HUES6 (cell line): ENCODE measurements at regions not wholly inside any gene's neighbourhood (a gene's known extent, or its start where the extent isn't known, plus 50 kb on each side); places are given as distances from the start of the nearest gene placed in this dataset.

Source experiments
- H3K27ac ChIP-seq: 2 replicates; pipeline ENCODE4 v1.7.0; 2013; ENCODE audit warnings: low read depth, mild to moderate bottlenecking, low read length, inconsistent platforms
- H3K27me3 ChIP-seq: 2 replicates; pipeline ENCODE4 v1.6.1; 2013; ENCODE audit warnings: low read length; ENCODE audit not compliant: control insufficient read depth, insufficient read depth
- H3K36me3 ChIP-seq: 2 replicates; pipeline ENCODE4 v1.6.1; 2013; ENCODE audit warnings: low read length; ENCODE audit not compliant: control insufficient read depth, insufficient read depth
- H3K4me1 ChIP-seq: 2 replicates; pipeline ENCODE4 v1.6.1; 2013; ENCODE audit warnings: low read length; ENCODE audit not compliant: control insufficient read depth, insufficient read depth
- H3K4me3 ChIP-seq: 2 replicates; pipeline ENCODE4 v1.5.1; 2013; ENCODE audit warnings: low read depth, low read length
- H3K9ac ChIP-seq: one replicate; pipeline ENCODE4 v1.6.1; 2013; ENCODE audit warnings: mild to moderate bottlenecking, low read length
- H3K9me3 ChIP-seq: 2 replicates; pipeline ENCODE4 v1.6.1; 2013; ENCODE audit warnings: low read depth, low read length; ENCODE audit not compliant: control insufficient read depth, insufficient read depth

GRCh38 chrX:139085404-139085803 is 373.9 kb upstream of the FGF13 start:
- no peak overlapping the region for H3K9ac ChIP-seq
- H3K9me3 ChIP-seq: no peaks in the 10 kb centered on the region
- no peak overlapping the region for H3K27ac ChIP-seq
- no peaks in the 10 kb centered on the region for H3K4me1 ChIP-seq
- H3K36me3 ChIP-seq: no peaks in the 10 kb centered on the region
- no peaks in the 10 kb centered on the region; the same call in 1 of the 2 replicates for H3K27me3 ChIP-seq
- no peak overlapping the region for H3K4me3 ChIP-seq

- Histone ChIP-seq H3K4me1 (no peaks in the 10 kb centered on the region; the same call in 1 of the 2 replicates), H3K27me3 (peaks cover 3% of the 10 kb centered on the region; the same call in 1 of the 2 replicates), H3K9me3 (no peaks in the 10 kb centered on the region), H3K36me3 (no peaks in the 10 kb centered on the region), H3K9ac (no peak overlapping the region), H3K27ac (no peak overlapping the region), H3K4me3 (no peak overlapping the region)
Measured at GRCh38 chrX:139083191-139083590, 371.7 kb upstream of the FGF13 start.

- H3K9ac ChIP-seq: no peak overlapping the region
- H3K4me3 ChIP-seq: no peak overlapping the region
- H3K27ac ChIP-seq: no peak overlapping the region
- no peaks in the 10 kb centered on the region for H3K9me3 ChIP-seq
- peaks cover 3% of the 10 kb centered on the region; the same call in 1 of the 2 replicates for H3K27me3 ChIP-seq
- H3K4me1 ChIP-seq: no peaks in the 10 kb centered on the region; the same call in 1 of the 2 replicates
- H3K36me3 ChIP-seq: no peaks in the 10 kb centered on the region
Measured at GRCh38 chrX:139081965-139082364, 370.4 kb upstream of the FGF13 start.

GRCh38 chrX:139079789-139080188 is 368.3 kb upstream of the FGF13 start:
- Histone ChIP-seq H3K4me1 (no peaks in the 10 kb centered on the region; the same call in 1 of the 2 replicates), H3K9ac (no peak overlapping the region), H3K9me3 (no peaks in the 10 kb centered on the region), H3K27me3 (peaks cover 3% of the 10 kb centered on the region; the same call in 1 of the 2 replicates), H3K36me3 (no peaks in the 10 kb centered on the region), H3K27ac (no peak overlapping the region), H3K4me3 (no peak overlapping the region)

- Histone ChIP-seq H3K4me1 (no peaks in the 10 kb centered on the region; the same call in 1 of the 2 replicates), H3K27ac (no peak overlapping the region), H3K36me3 (no peaks in the 10 kb centered on the region), H3K4me3 (no peak overlapping the region), H3K27me3 (peaks cover 3% of the 10 kb centered on the region; the same call in 1 of the 2 replicates), H3K9ac (no peak overlapping the region), H3K9me3 (no peaks in the 10 kb centered on the region)
Measured at GRCh38 chrX:139078761-139079280, 367.3 kb upstream of the FGF13 start.

GRCh38 chrX:139078342-139078741 is 366.8 kb upstream of the FGF13 start:
- Histone ChIP-seq H3K4me1 (no peaks in the 10 kb centered on the region; the same call in 1 of the 2 replicates), H3K36me3 (no peaks in the 10 kb centered on the region), H3K27me3 (peaks cover 3% of the 10 kb centered on the region; the same call in 1 of the 2 replicates), H3K9ac (no peak overlapping the region), H3K9me3 (no peaks in the 10 kb centered on the region), H3K27ac (no peak overlapping the region), H3K4me3 (no peak overlapping the region)

GRCh38 chrX:139077281-139078250 is 366.0 kb upstream of the FGF13 start:
- Histone ChIP-seq H3K4me3 (no peak overlapping the region), H3K4me1 (no peaks in the 10 kb centered on the region; the same call in 1 of the 2 replicates), H3K9ac (no peak overlapping the region), H3K36me3 (no peaks in the 10 kb centered on the region), H3K9me3 (no peaks in the 10 kb centered on the region), H3K27ac (no peak overlapping the region), H3K27me3 (peaks cover 3% of the 10 kb centered on the region; the same call in 1 of the 2 replicates)

- no peaks in the 10 kb centered on the region for H3K36me3 ChIP-seq
- H3K4me1 ChIP-seq: no peaks in the 10 kb centered on the region
- no peak overlapping the region for H3K27ac ChIP-seq
- H3K9ac ChIP-seq: no peak overlapping the region
- no peaks in the 10 kb centered on the region; the same call in 1 of the 2 replicates for H3K27me3 ChIP-seq
- H3K4me3 ChIP-seq: no peak overlapping the region
- no peaks in the 10 kb centered on the region for H3K9me3 ChIP-seq
Measured at GRCh38 chrX:139063364-139063763, 351.8 kb upstream of the FGF13 start.

- Histone ChIP-seq H3K36me3 (no peaks in the 10 kb centered on the region), H3K27ac (no peak overlapping the region), H3K4me1 (no peaks in the 10 kb centered on the region), H3K9me3 (no peaks in the 10 kb centered on the region), H3K9ac (no peak overlapping the region), H3K4me3 (no peak overlapping the region), H3K27me3 (no peaks in the 10 kb centered on the region; the same call in 1 of the 2 replicates)
Measured at GRCh38 chrX:139058831-139059495, 347.4 kb upstream of the FGF13 start.

GRCh38 chrX:139052461-139052860 is 340.9 kb upstream of the FGF13 start:
- H3K9me3 ChIP-seq: no peaks in the 10 kb centered on the region
- no peak overlapping the region for H3K9ac ChIP-seq
- no peak overlapping the region for H3K4me3 ChIP-seq
- no peaks in the 10 kb centered on the region; the same call in 1 of the 2 replicates for H3K27me3 ChIP-seq
- H3K4me1 ChIP-seq: no peaks in the 10 kb centered on the region
- no peaks in the 10 kb centered on the region for H3K36me3 ChIP-seq
- no peak overlapping the region for H3K27ac ChIP-seq
